PC-3 (cell line): ENCODE measurements at regions not wholly inside any gene's neighbourhood (a gene's known extent, or its start where the extent isn't known, plus 50 kb on each side); places are given as distances from the start of the nearest gene placed in this dataset.

Experiments
- ATAC-seq: fragments of 200-7000 bp; cut with Tn5 transposase; 2 replicates; pipeline ENCODE4 v1.9.1; 2020; ENCODE audit warnings: mild to moderate bottlenecking, moderate library complexity
- BruUV-seq: library from RNA; stranded (reverse); fragments of 400-500 nt; replicated peaks from 2 replicates; lab custom pipeline; 2021; lab: Mats Ljungman, UMichigan
- CTCF ChIA-PET: fragments of 300-600 bp; sonication (Branson Sonifier 250); formaldehyde crosslinking; loops from one replicate; lab custom pipeline; 2022; ENCODE audit warnings: antibody characterized with exemption; lab: Charles Lee
- POLR2A ChIA-PET: fragments of 300-600 bp; sonication (Branson Sonifier 250); formaldehyde crosslinking; loops from one replicate; lab custom pipeline; 2022; ENCODE audit warnings: antibody characterized with exemption; ENCODE audit not compliant: unreplicated experiment; lab: Charles Lee
- DNase-seq: peaks from one replicate; pipeline ENCODE4 v3.0.0-alpha.2; 2015
- H2AFZ ChIP-seq: fragments of 300-600 bp; sonication (generic); 2 replicates; pipeline ENCODE4 v1.6.0; 2016; ENCODE audit warnings: antibody characterized with exemption, low read length
- H3F3A ChIP-seq: fragments of 300-600 bp; sonication (generic); one replicate; pipeline ENCODE4 v1.6.0; 2017; ENCODE audit warnings: antibody characterized with exemption, low read length, control low read depth, mild to moderate bottlenecking; ENCODE audit not compliant: unreplicated experiment
- H3K27ac ChIP-seq: fragments of 300-600 bp; sonication (generic); 2 replicates; pipeline ENCODE4 v1.5.1; 2016; ENCODE audit warnings: mild to moderate bottlenecking, low read length
- H3K27me3 ChIP-seq: fragments of 300-600 bp; sonication (generic); 2 replicates; pipeline ENCODE4 v1.6.1; 2016; ENCODE audit warnings: low read length, mixed read lengths
- H3K36me3 ChIP-seq: fragments of 300-600 bp; sonication (generic); 2 replicates; pipeline ENCODE4 v1.6.1; 2016; ENCODE audit warnings: low read depth, mixed run types, low read length, mixed read lengths
- H3K4me1 ChIP-seq: fragments of 300-600 bp; sonication (generic); 2 replicates; pipeline ENCODE4 v1.5.1; 2016; ENCODE audit warnings: low read length; ENCODE audit not compliant: insufficient read depth
- H3K4me2 ChIP-seq: fragments of 300-600 bp; sonication (generic); 2 replicates; pipeline ENCODE4 v1.6.0; 2016; ENCODE audit warnings: low read length
- H3K4me3 ChIP-seq: fragments of 300-600 bp; sonication (generic); 2 replicates; pipeline ENCODE4 v1.5.1; 2016; ENCODE audit warnings: mild to moderate bottlenecking, low read length, mixed read lengths
- H3K79me2 ChIP-seq: fragments of 300-600 bp; sonication (generic); 2 replicates; pipeline ENCODE4 v1.6.1; 2017; ENCODE audit warnings: low read length, mixed read lengths
- H3K9ac ChIP-seq: fragments of 300-600 bp; sonication (generic); 2 replicates; pipeline ENCODE4 v1.6.0; 2016; ENCODE audit warnings: mild to moderate bottlenecking, low read length
- H3K9me2 ChIP-seq: fragments of 300-600 bp; sonication (generic); replicated peaks from 2 replicates; pipeline ENCODE4 v1.6.1; 2016; ENCODE audit warnings: mixed run types, low read length, mixed read lengths
- H3K9me3 ChIP-seq: fragments of 300-600 bp; sonication (generic); 2 replicates; pipeline ENCODE4 v1.6.1; 2016; ENCODE audit warnings: low read length, mixed read lengths
- H4K20me1 ChIP-seq: fragments of 300-600 bp; sonication (generic); 2 replicates; pipeline ENCODE4 v1.6.1; 2016; ENCODE audit warnings: low read length, mixed read lengths
- EZH2 ChIP-seq: fragments of 300-600 bp; sonication (generic); IDR thresholded peaks from one replicate; pipeline ENCODE4 v1.6.1; 2017; ENCODE audit warnings: antibody characterized with exemption, mild to moderate bottlenecking, low read length; ENCODE audit not compliant: unreplicated experiment
- EZH2phosphoT487 ChIP-seq: fragments of 300-600 bp; sonication (generic); IDR thresholded peaks from 2 replicates; pipeline ENCODE4 v1.6.1; 2018; ENCODE audit warnings: mild to moderate bottlenecking, antibody characterized with exemption, low read length, borderline replicate concordance
- intact Hi-C: fragments of 100-400 bp; cut with micrococcal nuclease; formaldehyde crosslinking; loops from 2 replicates; pipeline ENCODE4 v1.9.0; 2023
- TF ChIP-seq, protein P1 (sequence below): fragments of 300-600 bp; sonication (generic); conservative IDR thresholded peaks from 2 replicates; pipeline ENCODE4 v1.5.1; 2017; ENCODE audit warnings: antibody characterized with exemption, low read depth, mild to moderate bottlenecking, low read length

DNA sequence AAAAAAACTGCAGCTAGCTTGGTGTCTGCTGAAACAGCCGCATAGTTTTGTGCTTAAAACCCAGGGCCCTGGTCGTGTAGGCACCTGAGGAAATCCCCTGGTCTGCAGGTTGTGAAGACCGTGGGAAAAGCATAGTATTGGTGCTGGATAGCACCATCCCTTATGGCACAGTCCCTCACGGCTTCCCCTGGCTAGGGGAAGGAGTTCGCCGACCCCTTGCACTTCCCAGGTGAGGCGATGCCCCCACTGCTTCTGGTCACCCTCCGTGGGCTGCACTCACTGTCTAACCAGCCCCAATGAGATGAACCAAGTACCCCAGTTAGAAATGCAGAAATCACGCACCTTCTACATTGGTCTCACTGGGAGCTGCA is 1105.1 kb downstream of the STPG2 start:
- Histone ChIP-seq H3K27ac (no peak overlapping the region), H3K9me3 (no peaks in the 10 kb centered on the region), H3F3A (no peaks in the 10 kb centered on the region), H3K4me1 (no peaks in the 10 kb centered on the region), H4K20me1 (no peaks in the 10 kb centered on the region), H2AFZ (no peak overlapping the region), H3K9me2 (no peaks in the 10 kb centered on the region), H3K4me2 (no peak overlapping the region), H3K36me3 (no peaks in the 10 kb centered on the region), H3K9ac (no peak overlapping the region), H3K27me3 (no peaks in the 10 kb centered on the region), H3K79me2 (no peaks in the 10 kb centered on the region), H3K4me3 (no peak overlapping the region)
- TF ChIP-seq EZH2phosphoT487: no peak
- TF ChIP-seq, protein P1, sequence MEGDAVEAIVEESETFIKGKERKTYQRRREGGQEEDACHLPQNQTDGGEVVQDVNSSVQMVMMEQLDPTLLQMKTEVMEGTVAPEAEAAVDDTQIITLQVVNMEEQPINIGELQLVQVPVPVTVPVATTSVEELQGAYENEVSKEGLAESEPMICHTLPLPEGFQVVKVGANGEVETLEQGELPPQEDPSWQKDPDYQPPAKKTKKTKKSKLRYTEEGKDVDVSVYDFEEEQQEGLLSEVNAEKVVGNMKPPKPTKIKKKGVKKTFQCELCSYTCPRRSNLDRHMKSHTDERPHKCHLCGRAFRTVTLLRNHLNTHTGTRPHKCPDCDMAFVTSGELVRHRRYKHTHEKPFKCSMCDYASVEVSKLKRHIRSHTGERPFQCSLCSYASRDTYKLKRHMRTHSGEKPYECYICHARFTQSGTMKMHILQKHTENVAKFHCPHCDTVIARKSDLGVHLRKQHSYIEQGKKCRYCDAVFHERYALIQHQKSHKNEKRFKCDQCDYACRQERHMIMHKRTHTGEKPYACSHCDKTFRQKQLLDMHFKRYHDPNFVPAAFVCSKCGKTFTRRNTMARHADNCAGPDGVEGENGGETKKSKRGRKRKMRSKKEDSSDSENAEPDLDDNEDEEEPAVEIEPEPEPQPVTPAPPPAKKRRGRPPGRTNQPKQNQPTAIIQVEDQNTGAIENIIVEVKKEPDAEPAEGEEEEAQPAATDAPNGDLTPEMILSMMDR: no peak
- TF ChIP-seq EZH2: no peak
- ChIA-PET POLR2A (no interaction called here), CTCF (no interaction called here)
- ATAC-seq (no peak), DNase-seq (no peak)
- intact Hi-C loops: no loop called here
- BruUV-seq: no TSS peak

DNA sequence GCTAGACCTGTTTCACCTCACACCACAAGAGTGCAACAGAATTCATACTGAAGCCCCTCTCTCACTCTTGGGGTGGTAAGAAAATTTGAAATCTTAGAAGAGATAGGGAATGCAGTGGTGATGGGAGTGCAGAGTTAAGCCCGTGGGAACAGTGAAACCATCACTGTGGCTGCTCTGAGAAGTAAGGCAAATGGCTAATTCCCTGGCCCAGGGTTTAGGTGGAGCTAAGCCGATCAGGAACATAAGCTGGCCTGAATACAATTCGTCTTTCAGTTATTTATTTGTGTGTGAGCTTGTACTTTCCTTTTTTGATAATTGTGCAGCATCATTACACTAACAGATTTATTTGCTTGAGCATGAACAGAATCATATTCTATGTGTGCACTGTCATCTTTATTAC is 1070.6 kb downstream of the STPG2 start:
- no peaks in the 10 kb centered on the region for H3K9me2 ChIP-seq
- H3K27ac ChIP-seq: no peak overlapping the region
- no peak overlapping the region for H2AFZ ChIP-seq
- no TSS peak for BruUV-seq
- no peak overlapping the region for H3K4me3 ChIP-seq
- intact Hi-C loops: no loop called here
- no peaks in the 10 kb centered on the region for H3K27me3 ChIP-seq
- DNase-seq (no peak), ATAC-seq (no peak)
- POLR2A ChIA-PET: no interaction called here
- H3K79me2 ChIP-seq: no peaks in the 10 kb centered on the region
- H3K4me2 ChIP-seq: no peak overlapping the region
- CTCF ChIA-PET: no interaction called here
- H3K9ac ChIP-seq: no peak overlapping the region
- no peaks in the 10 kb centered on the region for H3K9me3 ChIP-seq
- no peaks in the 10 kb centered on the region for H3K36me3 ChIP-seq
- TF ChIP-seq EZH2 (no peak), EZH2phosphoT487 (no peak)
- TF ChIP-seq, protein P1: no peak
- H3K4me1 ChIP-seq: no peaks in the 10 kb centered on the region
- no peaks in the 10 kb centered on the region for H3F3A ChIP-seq
- H4K20me1 ChIP-seq: no peaks in the 10 kb centered on the region

DNA sequence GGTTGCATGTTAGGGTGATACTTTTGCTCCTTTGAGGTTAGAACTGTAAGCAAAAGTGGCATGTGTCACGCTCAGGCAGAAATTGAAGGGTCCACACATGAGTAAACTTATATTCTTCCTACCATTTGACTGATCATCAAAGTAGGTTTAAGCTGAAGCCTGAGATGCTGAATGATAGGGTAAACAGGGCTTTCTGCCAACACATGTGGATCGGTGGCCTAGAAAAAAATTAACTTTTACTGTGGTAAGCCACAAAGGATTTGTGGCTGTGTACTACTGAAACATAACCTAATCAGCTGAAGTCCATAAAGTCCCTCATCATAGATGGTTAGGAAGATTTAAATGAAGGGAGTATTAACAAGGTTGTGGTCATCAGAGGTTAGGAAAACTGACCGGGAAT is 1070.1 kb downstream of the STPG2 start:
- ChIA-PET CTCF (no interaction called here), POLR2A (no interaction called here)
- Histone ChIP-seq H2AFZ (no peak overlapping the region), H3K4me1 (no peaks in the 10 kb centered on the region), H3K9me2 (no peaks in the 10 kb centered on the region), H3K27ac (no peak overlapping the region), H4K20me1 (no peaks in the 10 kb centered on the region), H3K4me2 (no peak overlapping the region), H3K9me3 (no peaks in the 10 kb centered on the region), H3F3A (no peaks in the 10 kb centered on the region), H3K79me2 (no peaks in the 10 kb centered on the region), H3K4me3 (no peak overlapping the region), H3K36me3 (no peaks in the 10 kb centered on the region), H3K27me3 (no peaks in the 10 kb centered on the region), H3K9ac (no peak overlapping the region)
- BruUV-seq: no TSS peak
- DNase-seq (no peak), ATAC-seq (no peak)
- TF ChIP-seq, protein P1: no peak
- TF ChIP-seq EZH2 (no peak), EZH2phosphoT487 (no peak)
- intact Hi-C loops: no loop called here
